ENCODE measurements at regions not wholly inside any gene's neighbourhood (a gene's known extent, or its start where the extent isn't known, plus 50 kb on each side); places are given as distances from the start of the nearest gene placed in this dataset.

DNA sequence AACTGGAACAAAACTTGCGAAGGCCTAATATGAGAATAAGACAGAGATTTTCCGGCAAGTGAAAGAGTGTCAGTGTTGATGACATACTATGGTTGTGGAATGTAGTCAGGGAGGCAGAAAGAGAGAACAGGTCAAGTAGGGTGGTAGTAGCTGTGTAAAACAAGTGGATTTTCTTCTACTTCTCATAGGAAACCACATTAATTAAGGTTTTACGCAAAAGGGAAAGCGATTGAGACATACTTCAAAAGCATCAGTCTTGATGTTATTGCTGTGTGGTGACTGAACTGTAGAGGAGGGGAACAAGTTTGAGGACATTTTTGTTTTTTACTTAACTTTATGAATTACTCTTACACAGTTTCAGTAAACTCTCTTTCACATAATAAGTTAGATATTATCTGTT, 186.0 kb upstream of the CNTN5 start:
- POLR2A ChIA-PET (ENCODE audit: low non-redundant PET), result no interaction called here
- no peak for TF ChIP-seq CTCF (conservative IDR thresholded peaks at IDR 0.05; ENCODE audit: low read depth, low read length)
- TF ChIP-seq EZH2 (IDR thresholded peaks at IDR 0.05; ENCODE audit: borderline replicate concordance, low read depth, low read length, poor library complexity, severe bottlenecking), result no peak
- no peak for DNase-seq (ENCODE audit: low spot score)
- Histone ChIP-seq H3K4me3 (ENCODE audit: low read depth, low read length, poor library complexity, severe bottlenecking) (no peak overlapping the region), H3K27ac (ENCODE audit: low read depth, low read length, poor library complexity, severe bottlenecking) (no peak overlapping the region), H3K9me3 (ENCODE audit: low read depth, low read length, poor library complexity, severe bottlenecking) (no peaks in the 10 kb centered on the region), H3K27me3 (replicated peaks; ENCODE audit: insufficient read depth, low read depth, low read length, poor library complexity) (no peaks in the 10 kb centered on the region), H3K36me3 (ENCODE audit: insufficient read depth, low read length, poor library complexity, severe bottlenecking) (no peaks in the 10 kb centered on the region), H3K4me1 (ENCODE audit: insufficient read depth, low read length, poor library complexity, severe bottlenecking) (no peaks in the 10 kb centered on the region)
- intact Hi-C loops (cut with micrococcal nuclease; ENCODE audit: unreplicated experiment), result no loop called here
- CTCF ChIA-PET, result no interaction called here
- no TSS peak for BruUV-seq (replicated peaks)

- H3K36me3 ChIP-seq (ENCODE audit: insufficient read depth, low read length, poor library complexity, severe bottlenecking), result no peaks in the 10 kb centered on the region
- H3K4me1 ChIP-seq (ENCODE audit: insufficient read depth, low read length, poor library complexity, severe bottlenecking), result no peaks in the 10 kb centered on the region
- ChIA-PET CTCF (no interaction called here), POLR2A (ENCODE audit: low non-redundant PET) (no interaction called here)
- H3K4me3 ChIP-seq (ENCODE audit: low read depth, low read length, poor library complexity, severe bottlenecking), result no peak overlapping the region
- no TSS peak for BruUV-seq (replicated peaks)
- DNase-seq (ENCODE audit: low spot score), result no peak
- TF ChIP-seq EZH2 (IDR thresholded peaks at IDR 0.05; ENCODE audit: borderline replicate concordance, low read depth, low read length, poor library complexity, severe bottlenecking) (no peak), CTCF (conservative IDR thresholded peaks at IDR 0.05; ENCODE audit: low read depth, low read length) (no peak)
- H3K27me3 ChIP-seq (replicated peaks; ENCODE audit: insufficient read depth, low read depth, low read length, poor library complexity), result no peaks in the 10 kb centered on the region
- no peak overlapping the region for H3K27ac ChIP-seq (ENCODE audit: low read depth, low read length, poor library complexity, severe bottlenecking)
- intact Hi-C loops (cut with micrococcal nuclease; ENCODE audit: unreplicated experiment), result no loop called here
- H3K9me3 ChIP-seq (ENCODE audit: low read depth, low read length, poor library complexity, severe bottlenecking), result no peaks in the 10 kb centered on the region
These were observed 185.4 kb upstream of the CNTN5 start for GRCh38 chr11:98835335-98835734.

GRCh38 chr11:98836156-98836555, 184.6 kb upstream of the CNTN5 start:
- Histone ChIP-seq H3K27ac (ENCODE audit: low read depth, low read length, poor library complexity, severe bottlenecking) (no peak overlapping the region), H3K4me3 (ENCODE audit: low read depth, low read length, poor library complexity, severe bottlenecking) (no peak overlapping the region), H3K4me1 (ENCODE audit: insufficient read depth, low read length, poor library complexity, severe bottlenecking) (no peaks in the 10 kb centered on the region), H3K27me3 (replicated peaks; ENCODE audit: insufficient read depth, low read depth, low read length, poor library complexity) (no peaks in the 10 kb centered on the region), H3K36me3 (ENCODE audit: insufficient read depth, low read length, poor library complexity, severe bottlenecking) (no peaks in the 10 kb centered on the region), H3K9me3 (ENCODE audit: low read depth, low read length, poor library complexity, severe bottlenecking) (no peaks in the 10 kb centered on the region)
- ChIA-PET CTCF (no interaction called here), POLR2A (ENCODE audit: low non-redundant PET) (no interaction called here)
- TF ChIP-seq EZH2 (IDR thresholded peaks at IDR 0.05; ENCODE audit: borderline replicate concordance, low read depth, low read length, poor library complexity, severe bottlenecking) (no peak), CTCF (conservative IDR thresholded peaks at IDR 0.05; ENCODE audit: low read depth, low read length) (no peak)
- no peak for DNase-seq (ENCODE audit: low spot score)
- intact Hi-C loops (cut with micrococcal nuclease; ENCODE audit: unreplicated experiment), result no loop called here
- no TSS peak for BruUV-seq (replicated peaks)

Measured in A673 (cell line).